SK-N-SH (cell line): ENCODE measurements at regions not wholly inside any gene's neighbourhood (a gene's known extent, or its start where the extent isn't known, plus 50 kb on each side); places are given as distances from the start of the nearest gene placed in this dataset.
A peak's percentile ranks its signal among the peaks of the same experiment; 100 is the strongest.

Experiments
- CHD2 ChIP-seq: fragments of 150-350 bp; IDR thresholded peaks from 2 replicates; pipeline ENCODE4 v1.6.1; 2018; ENCODE audit warnings: low read length; ENCODE audit not compliant: partially characterized antibody
- ELF1 ChIP-seq: IDR thresholded peaks from 2 replicates; pipeline ENCODE4 v1.4.0; 2012
- EZH2phosphoT487 ChIP-seq: fragments of 200-600 bp; sonication (generic); IDR thresholded peaks from 2 replicates; pipeline ENCODE4 v1.6.1; 2017; ENCODE audit warnings: low read depth, mixed run types, mild to moderate bottlenecking, antibody characterized with exemption, moderate library complexity, borderline replicate concordance
- FOSL2 ChIP-seq: IDR thresholded peaks from 2 replicates; pipeline ENCODE4 v1.4.0; 2012; ENCODE audit warnings: low read depth, mild to moderate bottlenecking, moderate library complexity, borderline replicate concordance
- FOXJ3 ChIP-seq: sonication (generic); formaldehyde crosslinking; IDR thresholded peaks from 2 replicates; pipeline ENCODE4 v1.5.1; 2020; ENCODE audit warnings: mild to moderate bottlenecking, missing genetic modification reagents
- FOXM1 ChIP-seq: IDR thresholded peaks from 2 replicates; pipeline ENCODE4 v1.4.0; 2012; ENCODE audit warnings: low read depth, mild to moderate bottlenecking
- GABPA ChIP-seq: IDR thresholded peaks from 2 replicates; pipeline ENCODE4 v1.4.0; 2012; ENCODE audit warnings: low read depth, mild to moderate bottlenecking
- JUND ChIP-seq: IDR thresholded peaks from 2 replicates; pipeline ENCODE4 v1.4.0; 2012
- MEF2A ChIP-seq: IDR thresholded peaks from 2 replicates; pipeline ENCODE4 v1.4.0; 2012; ENCODE audit warnings: low read depth, borderline replicate concordance
- MXI1 ChIP-seq: IDR thresholded peaks from 2 replicates; pipeline ENCODE4 v1.6.1; 2012; ENCODE audit warnings: mild to moderate bottlenecking, low read depth, low read length, improper control_type of control experiment
- NFIC ChIP-seq: IDR thresholded peaks from 2 replicates; pipeline ENCODE4 v1.4.0; 2012; ENCODE audit warnings: borderline replicate concordance
- POLR2AphosphoS5 ChIP-seq: IDR thresholded peaks from 2 replicates; pipeline ENCODE4 v1.6.1; 2012; ENCODE audit warnings: low read depth, low read length
- RAD21 ChIP-seq: IDR thresholded peaks from 2 replicates; pipeline ENCODE4 v1.6.1; 2012; ENCODE audit warnings: mild to moderate bottlenecking, low read length
- RFX5 ChIP-seq: IDR thresholded peaks from 2 replicates; pipeline ENCODE4 v1.6.1; 2012; ENCODE audit warnings: mild to moderate bottlenecking, improper control_type of control experiment, low read length
- RXRA ChIP-seq: IDR thresholded peaks from 2 replicates; pipeline ENCODE4 v1.4.0; 2012; ENCODE audit warnings: low read depth, mild to moderate bottlenecking, borderline replicate concordance
- SIN3A ChIP-seq: IDR thresholded peaks from 2 replicates; pipeline ENCODE4 v1.6.1; 2012; ENCODE audit warnings: low read depth, mild to moderate bottlenecking, low read length, moderate library complexity, borderline replicate concordance
- TAF1 ChIP-seq: IDR thresholded peaks from 2 replicates; pipeline ENCODE4 v1.6.1; 2012; ENCODE audit warnings: low read depth, mild to moderate bottlenecking, low read length, moderate library complexity, borderline replicate concordance
- TEAD4 ChIP-seq: IDR thresholded peaks from 2 replicates; pipeline ENCODE4 v1.4.0; 2012; ENCODE audit warnings: mild to moderate bottlenecking, borderline replicate concordance; ENCODE audit not compliant: insufficient read depth
- TF ChIP-seq, protein P1 (sequence below): IDR thresholded peaks from 2 replicates; pipeline ENCODE4 v1.6.1; 2012; ENCODE audit warnings: mild to moderate bottlenecking, low read depth, low read length, moderate library complexity
- TF ChIP-seq, protein P2 (sequence below): IDR thresholded peaks from 2 replicates; pipeline ENCODE4 v1.4.0; 2012; ENCODE audit warnings: low read depth, borderline replicate concordance
- TF ChIP-seq, protein P3 (sequence below): fragments of 150-350 bp; IDR thresholded peaks from 2 replicates; pipeline ENCODE4 v1.6.1; 2016; ENCODE audit warnings: mild to moderate bottlenecking, low read depth, low read length

DNA sequence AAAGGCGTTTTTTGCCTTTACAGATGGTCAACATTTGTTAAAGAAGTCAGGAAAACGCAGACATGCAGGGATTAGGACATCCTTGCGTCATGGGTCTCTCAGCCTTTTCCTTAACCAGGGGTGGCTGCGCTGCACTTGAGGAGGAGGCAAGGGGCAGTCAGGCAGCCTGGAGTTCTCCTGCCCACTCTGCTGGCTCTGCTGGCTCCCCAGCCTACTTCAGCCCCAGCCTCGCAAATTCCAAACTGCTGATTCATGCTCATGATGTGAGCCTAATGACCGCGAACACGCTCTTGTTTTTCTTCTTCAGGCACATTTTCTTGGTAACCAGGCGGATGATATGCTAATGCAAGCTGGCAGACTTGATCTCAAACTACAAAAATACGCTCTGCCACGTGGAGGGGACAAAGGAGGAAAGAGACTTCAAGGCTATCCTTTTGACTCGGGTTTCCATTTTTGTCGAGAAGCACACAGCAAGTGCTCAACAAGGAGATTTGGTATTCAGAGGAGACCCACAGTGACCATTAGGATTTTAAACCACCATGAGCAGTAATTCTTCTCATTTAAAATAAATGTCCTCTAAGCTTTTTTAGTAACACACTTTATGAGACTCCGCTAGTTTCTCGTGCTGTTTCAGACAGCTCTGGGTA lies 290.3 kb upstream of the STXBP5 start (continued):
- TF ChIP-seq, protein P1, sequence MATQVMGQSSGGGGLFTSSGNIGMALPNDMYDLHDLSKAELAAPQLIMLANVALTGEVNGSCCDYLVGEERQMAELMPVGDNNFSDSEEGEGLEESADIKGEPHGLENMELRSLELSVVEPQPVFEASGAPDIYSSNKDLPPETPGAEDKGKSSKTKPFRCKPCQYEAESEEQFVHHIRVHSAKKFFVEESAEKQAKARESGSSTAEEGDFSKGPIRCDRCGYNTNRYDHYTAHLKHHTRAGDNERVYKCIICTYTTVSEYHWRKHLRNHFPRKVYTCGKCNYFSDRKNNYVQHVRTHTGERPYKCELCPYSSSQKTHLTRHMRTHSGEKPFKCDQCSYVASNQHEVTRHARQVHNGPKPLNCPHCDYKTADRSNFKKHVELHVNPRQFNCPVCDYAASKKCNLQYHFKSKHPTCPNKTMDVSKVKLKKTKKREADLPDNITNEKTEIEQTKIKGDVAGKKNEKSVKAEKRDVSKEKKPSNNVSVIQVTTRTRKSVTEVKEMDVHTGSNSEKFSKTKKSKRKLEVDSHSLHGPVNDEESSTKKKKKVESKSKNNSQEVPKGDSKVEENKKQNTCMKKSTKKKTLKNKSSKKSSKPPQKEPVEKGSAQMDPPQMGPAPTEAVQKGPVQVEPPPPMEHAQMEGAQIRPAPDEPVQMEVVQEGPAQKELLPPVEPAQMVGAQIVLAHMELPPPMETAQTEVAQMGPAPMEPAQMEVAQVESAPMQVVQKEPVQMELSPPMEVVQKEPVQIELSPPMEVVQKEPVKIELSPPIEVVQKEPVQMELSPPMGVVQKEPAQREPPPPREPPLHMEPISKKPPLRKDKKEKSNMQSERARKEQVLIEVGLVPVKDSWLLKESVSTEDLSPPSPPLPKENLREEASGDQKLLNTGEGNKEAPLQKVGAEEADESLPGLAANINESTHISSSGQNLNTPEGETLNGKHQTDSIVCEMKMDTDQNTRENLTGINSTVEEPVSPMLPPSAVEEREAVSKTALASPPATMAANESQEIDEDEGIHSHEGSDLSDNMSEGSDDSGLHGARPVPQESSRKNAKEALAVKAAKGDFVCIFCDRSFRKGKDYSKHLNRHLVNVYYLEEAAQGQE: no peak
- TF ChIP-seq RXRA (peak; percentile 53; the same call in 1 of the 2 replicates), GABPA (no peak), RAD21 (0 out of 2 replicates have a peak, but pooled peaks have one; percentile 1), RFX5 (no peak), FOXM1 (peak; percentile 47; the same call in 1 of the 2 replicates), POLR2AphosphoS5 (peak; percentile 42; the same call in 1 of the 2 replicates), SIN3A (peak; percentile 62; the same call in 1 of the 2 replicates), FOSL2 (peak; percentile 88), TEAD4 (peak; percentile 91), ELF1 (no peak), FOXJ3 (CRISPR knock-in tag) (no peak), JUND (peak; percentile 97), MEF2A (peak; percentile 72; the same call in 1 of the 2 replicates), TAF1 (peak; percentile 59; the same call in 1 of the 2 replicates), MXI1 (no peak), CHD2 (no peak), NFIC (peak; percentile 80), EZH2phosphoT487 (no peak)
- TF ChIP-seq, protein P2, sequence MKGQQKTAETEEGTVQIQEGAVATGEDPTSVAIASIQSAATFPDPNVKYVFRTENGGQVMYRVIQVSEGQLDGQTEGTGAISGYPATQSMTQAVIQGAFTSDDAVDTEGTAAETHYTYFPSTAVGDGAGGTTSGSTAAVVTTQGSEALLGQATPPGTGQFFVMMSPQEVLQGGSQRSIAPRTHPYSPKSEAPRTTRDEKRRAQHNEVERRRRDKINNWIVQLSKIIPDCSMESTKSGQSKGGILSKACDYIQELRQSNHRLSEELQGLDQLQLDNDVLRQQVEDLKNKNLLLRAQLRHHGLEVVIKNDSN: peak; percentile 44; the same call in 1 of the 2 replicates
- TF ChIP-seq, protein P3, sequence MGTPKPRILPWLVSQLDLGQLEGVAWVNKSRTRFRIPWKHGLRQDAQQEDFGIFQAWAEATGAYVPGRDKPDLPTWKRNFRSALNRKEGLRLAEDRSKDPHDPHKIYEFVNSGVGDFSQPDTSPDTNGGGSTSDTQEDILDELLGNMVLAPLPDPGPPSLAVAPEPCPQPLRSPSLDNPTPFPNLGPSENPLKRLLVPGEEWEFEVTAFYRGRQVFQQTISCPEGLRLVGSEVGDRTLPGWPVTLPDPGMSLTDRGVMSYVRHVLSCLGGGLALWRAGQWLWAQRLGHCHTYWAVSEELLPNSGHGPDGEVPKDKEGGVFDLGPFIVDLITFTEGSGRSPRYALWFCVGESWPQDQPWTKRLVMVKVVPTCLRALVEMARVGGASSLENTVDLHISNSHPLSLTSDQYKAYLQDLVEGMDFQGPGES: no peak
- TF ChIP-seq, all 33 proteins: peak for 17
